ENCODE measurements at regions not wholly inside any gene's neighbourhood (a gene's known extent, or its start where the extent isn't known, plus 50 kb on each side); places are given as distances from the start of the nearest gene placed in this dataset.

GRCh38 chr12:16417058-16417457 is 69.6 kb downstream of the MGST1 start:
- H4K91ac ChIP-seq (ENCODE audit: insufficient read length, low read depth, low read length): no peak overlapping the region
- H3K27me3 ChIP-seq (ENCODE audit: insufficient read depth, low read length): no peaks in the 10 kb centered on the region
- no peak overlapping the region for H2AFZ ChIP-seq (ENCODE audit: low read length)
- no peak overlapping the region for H3K9ac ChIP-seq (ENCODE audit: extremely low read depth, insufficient read length, low read length)
- H3K9me3 ChIP-seq (ENCODE audit: control insufficient read depth, low read depth, low read length): no peaks in the 10 kb centered on the region
- no peak overlapping the region for H3K56ac ChIP-seq (ENCODE audit: insufficient read length, low read depth, low read length)
- H2BK20ac ChIP-seq (ENCODE audit: low read depth, low read length, poor library complexity, severe bottlenecking): no peak overlapping the region
- no peaks in the 10 kb centered on the region for H3K79me1 ChIP-seq (ENCODE audit: insufficient read depth, low read depth, low read length, poor library complexity, severe bottlenecking)
- H3K4me1 ChIP-seq (ENCODE audit: insufficient read depth, low read length): no peaks in the 10 kb centered on the region
- H2BK12ac ChIP-seq (ENCODE audit: insufficient read length, low read depth, low read length): no peak overlapping the region
- no peaks in the 10 kb centered on the region for H3K4me1 Mint-ChIP-seq
- no peak overlapping the region for H3K4me3 Mint-ChIP-seq
- H3K27ac ChIP-seq (ENCODE audit: insufficient read length, low read depth, low read length): no peak overlapping the region
- no peak overlapping the region for H4K8ac ChIP-seq (replicated peaks; ENCODE audit: insufficient read length, low read depth, low read length)
- H4K5ac ChIP-seq (ENCODE audit: insufficient read length, low read depth, low read length): no peak overlapping the region
- no peak overlapping the region for H3K18ac ChIP-seq (ENCODE audit: insufficient read length, low read depth, low read length)
- H3K27ac Mint-ChIP-seq: no peak overlapping the region
- H4K20me1 ChIP-seq (ENCODE audit: control insufficient read depth, insufficient read depth, insufficient read length): no peaks in the 10 kb centered on the region
- no peaks in the 10 kb centered on the region for H3K27me3 Mint-ChIP-seq (ENCODE audit: low read depth)
- H3K14ac ChIP-seq (ENCODE audit: insufficient read depth, low read length): no peak overlapping the region
- TF ChIP-seq CTCF (conservative IDR thresholded peaks at IDR 0.05): peak; percentile 49; the same call in 2 of the 3 replicates
- H3K4me2 ChIP-seq (ENCODE audit: insufficient read depth, insufficient read length, low read length): no peak overlapping the region
- H2BK5ac ChIP-seq (ENCODE audit: insufficient read length, low read length): no peak overlapping the region
- no peak overlapping the region for H3K23ac ChIP-seq (ENCODE audit: insufficient read length, low read depth, low read length)
- no peak overlapping the region for H2BK120ac ChIP-seq (ENCODE audit: low read depth, low read length, poor library complexity, severe bottlenecking)
- H3K79me2 ChIP-seq (ENCODE audit: insufficient read depth, low read length): 0 out of 2 replicates have a peak, but pooled peaks cover 2% of the 10 kb centered on the region
- H3T11ph ChIP-seq (ENCODE audit: low read length): no peak overlapping the region
- H2BK15ac ChIP-seq (ENCODE audit: low read depth, low read length): no peak overlapping the region
- no peak overlapping the region for H2AK5ac ChIP-seq (ENCODE audit: insufficient read length, low read length)
- no peak overlapping the region for H3K4ac ChIP-seq (ENCODE audit: low read depth, low read length)
- no peaks in the 10 kb centered on the region; a peak in 3 of 7 replicates for H3K36me3 Mint-ChIP-seq (ENCODE audit: insufficient read depth in 1 of 3, low read depth in 3 of 3)
- H3K23me2 ChIP-seq (ENCODE audit: insufficient read length, low read depth, low read length, poor library complexity, severe bottlenecking): no peaks in the 10 kb centered on the region
- no peak for DNase-seq
- no peaks in the 10 kb centered on the region for H3K9me3 Mint-ChIP-seq
